IPS-18a (cell line): ENCODE measurements at regions not wholly inside any gene's neighbourhood (a gene's known extent, or its start where the extent isn't known, plus 50 kb on each side); places are given as distances from the start of the nearest gene placed in this dataset.

Experiments
- H3K27ac ChIP-seq: one replicate; pipeline ENCODE4 v1.5.1; 2013; ENCODE audit warnings: low read length
- H3K27me3 ChIP-seq: one replicate; pipeline ENCODE4 v1.6.1; 2013; ENCODE audit warnings: mild to moderate bottlenecking, low read length; ENCODE audit not compliant: control insufficient read depth, insufficient read depth
- H3K36me3 ChIP-seq: one replicate; pipeline ENCODE4 v1.6.1; 2013; ENCODE audit warnings: low read depth, low read length; ENCODE audit not compliant: control insufficient read depth
- H3K4me1 ChIP-seq: one replicate; pipeline ENCODE4 v1.6.1; 2013; ENCODE audit warnings: low read depth, low read length; ENCODE audit not compliant: control insufficient read depth
- H3K4me3 ChIP-seq: one replicate; pipeline ENCODE4 v1.5.1; 2013; ENCODE audit warnings: low read length
- H3K9ac ChIP-seq: one replicate; pipeline ENCODE4 v1.6.1; 2013; ENCODE audit warnings: mild to moderate bottlenecking, low read length, moderate library complexity
- H3K9me3 ChIP-seq: one replicate; pipeline ENCODE4 v1.6.1; 2013; ENCODE audit warnings: low read depth, low read length; ENCODE audit not compliant: control insufficient read depth

- H3K4me1 ChIP-seq, result no peaks in the 10 kb centered on the region
- H3K9me3 ChIP-seq, result no peaks in the 10 kb centered on the region
- H3K36me3 ChIP-seq, result no peaks in the 10 kb centered on the region
- H3K27me3 ChIP-seq, result no peaks in the 10 kb centered on the region
- H3K4me3 ChIP-seq, result no peak overlapping the region
- H3K27ac ChIP-seq, result no peak overlapping the region
- no peak overlapping the region for H3K9ac ChIP-seq
These were observed 79.9 kb upstream of the OTOS start for GRCh38 chr2:240220371-240220770.

- Histone ChIP-seq H3K36me3 (no peaks in the 10 kb centered on the region), H3K4me3 (no peak overlapping the region), H3K27ac (no peak overlapping the region), H3K9ac (no peak overlapping the region), H3K27me3 (no peaks in the 10 kb centered on the region), H3K9me3 (no peaks in the 10 kb centered on the region), H3K4me1 (no peaks in the 10 kb centered on the region)
These were observed 83.2 kb upstream of the OTOS start for GRCh38 chr2:240223631-240224030.

GRCh38 chr2:240224676-240225075, 84.2 kb upstream of the OTOS start:
- Histone ChIP-seq H3K27ac (no peak overlapping the region), H3K9me3 (peaks cover 10% of the 10 kb centered on the region), H3K36me3 (no peaks in the 10 kb centered on the region), H3K4me1 (no peaks in the 10 kb centered on the region), H3K9ac (no peak overlapping the region), H3K4me3 (no peak overlapping the region), H3K27me3 (no peaks in the 10 kb centered on the region)

- no peaks in the 10 kb centered on the region for H3K4me1 ChIP-seq
- no peak overlapping the region for H3K4me3 ChIP-seq
- no peaks in the 10 kb centered on the region for H3K36me3 ChIP-seq
- H3K27ac ChIP-seq, result no peak overlapping the region
- no peaks in the 10 kb centered on the region for H3K27me3 ChIP-seq
- no peak overlapping the region for H3K9ac ChIP-seq
- H3K9me3 ChIP-seq, result peaks cover 12% of the 10 kb centered on the region
These were observed 84.7 kb upstream of the OTOS start for GRCh38 chr2:240225131-240225530.

- Histone ChIP-seq H3K9me3 (peaks cover 12% of the 10 kb centered on the region), H3K27me3 (no peaks in the 10 kb centered on the region), H3K9ac (no peak overlapping the region), H3K36me3 (no peaks in the 10 kb centered on the region), H3K27ac (no peak overlapping the region), H3K4me1 (no peaks in the 10 kb centered on the region), H3K4me3 (no peak overlapping the region)
These were observed 85.4 kb upstream of the OTOS start for GRCh38 chr2:240225660-240226475.

DNA sequence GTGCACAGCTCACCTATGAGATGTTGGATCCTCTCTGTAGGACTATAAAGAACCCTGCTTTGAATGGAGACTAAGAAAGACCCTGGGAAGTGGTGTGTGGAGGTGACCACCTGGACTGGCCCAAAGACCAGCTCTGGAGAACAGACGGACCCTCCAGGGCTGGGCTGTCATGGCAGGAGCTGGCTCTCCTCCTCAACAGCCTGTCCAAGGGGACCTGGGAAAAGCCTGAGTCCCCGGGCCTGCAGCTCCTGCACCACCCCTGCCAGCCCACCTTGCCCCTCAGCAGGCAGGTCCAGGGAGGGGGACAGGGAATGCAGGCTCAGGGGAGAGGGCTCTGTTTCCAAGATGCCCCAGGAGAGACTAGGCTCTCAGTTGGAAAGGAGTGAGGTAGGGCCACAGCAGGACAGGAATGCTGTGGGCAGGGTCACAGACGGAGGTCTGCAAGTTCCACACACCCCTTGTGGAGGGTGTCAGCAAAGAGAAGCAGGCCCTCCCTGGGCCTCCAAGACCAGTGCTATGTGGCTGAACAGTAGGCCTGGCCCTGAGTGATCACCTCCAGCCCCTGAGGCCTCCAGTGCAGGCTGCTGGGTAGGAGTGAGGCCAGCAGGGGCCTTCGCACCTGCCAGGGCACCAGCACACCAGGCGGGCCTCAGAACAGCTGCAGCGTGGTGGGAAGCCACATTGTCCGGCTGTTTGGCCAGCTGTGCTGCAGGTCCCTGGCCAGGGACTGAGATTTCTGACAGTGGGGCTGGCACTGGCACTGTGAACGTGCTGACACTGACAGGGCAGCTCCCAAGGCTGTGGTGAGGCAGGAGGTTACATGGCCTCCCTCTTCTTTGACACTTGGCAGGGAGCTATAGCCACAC, 86.4 kb upstream of the OTOS start:
- no peaks in the 10 kb centered on the region for H3K4me1 ChIP-seq
- no peak overlapping the region for H3K9ac ChIP-seq
- H3K27me3 ChIP-seq, result no peaks in the 10 kb centered on the region
- H3K36me3 ChIP-seq, result no peaks in the 10 kb centered on the region
- H3K9me3 ChIP-seq, result peaks cover 12% of the 10 kb centered on the region
- no peak overlapping the region for H3K27ac ChIP-seq
- H3K4me3 ChIP-seq, result no peak overlapping the region

- no peak overlapping the region for H3K9ac ChIP-seq
These were observed 87.3 kb upstream of the OTOS start for GRCh38 chr2:240227538-240228428.

GRCh38 chr2:240229005-240229404, 88.5 kb upstream of the OTOS start:
- Histone ChIP-seq H3K4me1 (no peaks in the 10 kb centered on the region), H3K27ac (no peak overlapping the region), H3K9ac (no peak overlapping the region)

More at GRCh38 chr2:240227538-240228428, 87.3 kb upstream of the OTOS start:
- no peaks in the 10 kb centered on the region for H3K27me3 ChIP-seq
- no peak overlapping the region for H3K27ac ChIP-seq
- no peaks in the 10 kb centered on the region for H3K36me3 ChIP-seq
- H3K4me3 ChIP-seq, result no peak overlapping the region
- no peaks in the 10 kb centered on the region for H3K4me1 ChIP-seq
- peaks cover 12% of the 10 kb centered on the region for H3K9me3 ChIP-seq

GRCh38 chr2:240229603-240230235, 89.3 kb upstream of the OTOS start:
- Histone ChIP-seq H3K4me3 (no peak overlapping the region), H3K27ac (no peak overlapping the region), H3K4me1 (no peaks in the 10 kb centered on the region), H3K9me3 (peaks cover 12% of the 10 kb centered on the region), H3K27me3 (no peaks in the 10 kb centered on the region), H3K36me3 (no peaks in the 10 kb centered on the region), H3K9ac (no peak overlapping the region)

More at GRCh38 chr2:240229005-240229404, 88.5 kb upstream of the OTOS start:
- no peaks in the 10 kb centered on the region for H3K27me3 ChIP-seq
- no peaks in the 10 kb centered on the region for H3K36me3 ChIP-seq
- H3K4me3 ChIP-seq, result no peak overlapping the region
- H3K9me3 ChIP-seq, result peaks cover 12% of the 10 kb centered on the region

- H3K4me3 ChIP-seq, result no peak overlapping the region
- no peaks in the 10 kb centered on the region for H3K4me1 ChIP-seq
- H3K36me3 ChIP-seq, result no peaks in the 10 kb centered on the region
- no peak overlapping the region for H3K9ac ChIP-seq
- H3K9me3 ChIP-seq, result peaks cover 12% of the 10 kb centered on the region
- H3K27ac ChIP-seq, result no peak overlapping the region
- H3K27me3 ChIP-seq, result no peaks in the 10 kb centered on the region
These were observed 90.0 kb upstream of the OTOS start for GRCh38 chr2:240230291-240230931.
